ENCODE measurements at regions not wholly inside any gene's neighbourhood (a gene's known extent, or its start where the extent isn't known, plus 50 kb on each side); places are given as distances from the start of the nearest gene placed in this dataset.

DNA sequence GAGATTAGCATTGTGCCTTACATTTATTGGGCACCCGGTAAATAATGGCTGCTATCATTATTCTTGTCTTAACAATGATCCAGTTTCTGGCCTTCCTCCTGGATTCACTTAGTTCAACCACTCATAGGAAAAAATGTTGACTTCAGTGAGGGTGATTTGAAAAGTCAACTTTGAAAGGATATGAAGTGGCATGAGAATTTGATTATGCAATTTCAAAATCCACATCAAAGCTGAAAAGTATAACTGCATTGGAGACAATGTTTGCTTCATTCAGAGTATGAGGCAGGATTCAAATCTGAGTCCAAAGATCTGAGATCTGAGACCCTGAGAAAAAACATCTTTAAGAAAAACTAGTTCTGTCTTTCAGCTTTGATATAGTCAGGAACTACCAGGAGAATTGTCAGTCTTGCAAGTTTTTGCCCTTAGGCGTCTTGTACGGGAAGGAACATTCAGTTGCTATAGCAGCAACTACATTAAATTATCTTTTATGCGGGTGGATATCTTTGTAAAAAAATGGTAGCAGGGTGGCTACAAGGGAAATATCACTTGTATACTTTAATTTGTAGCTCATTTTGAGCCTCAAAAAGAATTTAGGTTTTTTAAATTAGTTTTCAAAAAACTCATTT is 587.5 kb upstream of the LCORL start:
- TF ChIP-seq, protein P1, sequence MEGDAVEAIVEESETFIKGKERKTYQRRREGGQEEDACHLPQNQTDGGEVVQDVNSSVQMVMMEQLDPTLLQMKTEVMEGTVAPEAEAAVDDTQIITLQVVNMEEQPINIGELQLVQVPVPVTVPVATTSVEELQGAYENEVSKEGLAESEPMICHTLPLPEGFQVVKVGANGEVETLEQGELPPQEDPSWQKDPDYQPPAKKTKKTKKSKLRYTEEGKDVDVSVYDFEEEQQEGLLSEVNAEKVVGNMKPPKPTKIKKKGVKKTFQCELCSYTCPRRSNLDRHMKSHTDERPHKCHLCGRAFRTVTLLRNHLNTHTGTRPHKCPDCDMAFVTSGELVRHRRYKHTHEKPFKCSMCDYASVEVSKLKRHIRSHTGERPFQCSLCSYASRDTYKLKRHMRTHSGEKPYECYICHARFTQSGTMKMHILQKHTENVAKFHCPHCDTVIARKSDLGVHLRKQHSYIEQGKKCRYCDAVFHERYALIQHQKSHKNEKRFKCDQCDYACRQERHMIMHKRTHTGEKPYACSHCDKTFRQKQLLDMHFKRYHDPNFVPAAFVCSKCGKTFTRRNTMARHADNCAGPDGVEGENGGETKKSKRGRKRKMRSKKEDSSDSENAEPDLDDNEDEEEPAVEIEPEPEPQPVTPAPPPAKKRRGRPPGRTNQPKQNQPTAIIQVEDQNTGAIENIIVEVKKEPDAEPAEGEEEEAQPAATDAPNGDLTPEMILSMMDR (IDR thresholded peaks at IDR 0.05), result no peak
- TF ChIP-seq EP300 (IDR thresholded peaks at IDR 0.05) (no peak), POLR2AphosphoS5 (IDR thresholded peaks at IDR 0.05) (no peak), POLR2A (IDR thresholded peaks at IDR 0.05) (no peak)
